C4-2B (cell line): ENCODE measurements at regions not wholly inside any gene's neighbourhood (a gene's known extent, or its start where the extent isn't known, plus 50 kb on each side); places are given as distances from the start of the nearest gene placed in this dataset.

Experiments
- H3K27ac ChIP-seq: fragments of 450-650 bp; 2 replicates; pipeline ENCODE4 v1.5.1; 2017
- ZFX ChIP-seq: fragments of 450-650 bp; IDR thresholded peaks from 2 replicates; pipeline ENCODE4 v1.6.1; 2017
- TF ChIP-seq, protein P1 (sequence below): fragments of 450-650 bp; conservative IDR thresholded peaks from 2 replicates; pipeline ENCODE4 v1.5.1; 2017; ENCODE audit warnings: mild to moderate bottlenecking

DNA sequence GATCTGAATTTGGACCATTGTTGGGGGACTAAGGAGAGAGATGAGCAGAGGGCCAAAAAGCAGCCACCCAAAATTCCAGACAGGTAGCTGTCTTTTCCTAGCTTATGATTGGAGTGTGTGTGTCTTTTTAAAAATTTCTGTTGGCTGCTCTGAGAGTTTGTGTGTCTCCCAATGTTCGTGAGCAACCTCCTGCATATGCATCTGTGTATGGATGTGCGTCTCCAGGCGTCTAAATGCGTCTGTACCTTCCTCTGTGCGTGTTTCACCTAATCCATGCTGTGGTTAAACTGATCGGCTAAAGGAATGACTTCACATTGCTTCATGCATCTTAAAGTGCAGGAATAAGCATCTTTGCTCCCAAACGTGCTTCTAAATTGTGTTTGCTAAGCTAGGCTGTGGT lies 65.5 kb upstream of the LAS1L start:
- TF ChIP-seq, protein P1, sequence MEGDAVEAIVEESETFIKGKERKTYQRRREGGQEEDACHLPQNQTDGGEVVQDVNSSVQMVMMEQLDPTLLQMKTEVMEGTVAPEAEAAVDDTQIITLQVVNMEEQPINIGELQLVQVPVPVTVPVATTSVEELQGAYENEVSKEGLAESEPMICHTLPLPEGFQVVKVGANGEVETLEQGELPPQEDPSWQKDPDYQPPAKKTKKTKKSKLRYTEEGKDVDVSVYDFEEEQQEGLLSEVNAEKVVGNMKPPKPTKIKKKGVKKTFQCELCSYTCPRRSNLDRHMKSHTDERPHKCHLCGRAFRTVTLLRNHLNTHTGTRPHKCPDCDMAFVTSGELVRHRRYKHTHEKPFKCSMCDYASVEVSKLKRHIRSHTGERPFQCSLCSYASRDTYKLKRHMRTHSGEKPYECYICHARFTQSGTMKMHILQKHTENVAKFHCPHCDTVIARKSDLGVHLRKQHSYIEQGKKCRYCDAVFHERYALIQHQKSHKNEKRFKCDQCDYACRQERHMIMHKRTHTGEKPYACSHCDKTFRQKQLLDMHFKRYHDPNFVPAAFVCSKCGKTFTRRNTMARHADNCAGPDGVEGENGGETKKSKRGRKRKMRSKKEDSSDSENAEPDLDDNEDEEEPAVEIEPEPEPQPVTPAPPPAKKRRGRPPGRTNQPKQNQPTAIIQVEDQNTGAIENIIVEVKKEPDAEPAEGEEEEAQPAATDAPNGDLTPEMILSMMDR, result no peak
- TF ChIP-seq ZFX, result no peak
- H3K27ac ChIP-seq, result no peak overlapping the region

DNA sequence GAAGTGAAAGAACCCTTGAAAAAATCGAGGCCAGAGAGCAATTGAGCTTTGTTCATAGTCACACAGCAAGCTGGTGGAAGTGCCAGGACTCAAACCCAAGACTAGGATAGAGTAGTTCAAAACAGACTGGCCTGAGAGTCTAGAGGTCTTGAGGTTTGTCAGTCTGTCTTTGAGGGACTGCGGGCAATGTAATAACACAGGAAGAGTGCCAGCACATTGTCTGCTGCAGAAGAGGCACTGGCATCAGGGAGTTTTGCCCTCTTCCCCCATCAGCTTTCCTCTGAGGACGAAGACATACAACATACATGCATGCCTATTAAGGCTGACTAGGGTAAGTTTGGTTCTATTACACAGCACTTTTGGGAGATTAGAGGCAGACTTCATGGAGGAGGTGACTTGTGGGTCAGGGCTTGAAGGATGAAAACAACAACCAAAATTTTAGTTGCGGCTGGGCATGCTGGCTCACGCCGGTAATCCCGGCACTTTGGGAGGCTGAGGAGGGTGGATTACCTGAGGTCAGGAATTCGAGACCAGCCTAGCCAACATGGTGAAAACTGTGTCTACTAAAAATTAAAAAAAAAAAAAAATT lies 64.1 kb upstream of the LAS1L start:
- no peak for TF ChIP-seq ZFX
- TF ChIP-seq, protein P1, result no peak
- no peak overlapping the region for H3K27ac ChIP-seq

DNA sequence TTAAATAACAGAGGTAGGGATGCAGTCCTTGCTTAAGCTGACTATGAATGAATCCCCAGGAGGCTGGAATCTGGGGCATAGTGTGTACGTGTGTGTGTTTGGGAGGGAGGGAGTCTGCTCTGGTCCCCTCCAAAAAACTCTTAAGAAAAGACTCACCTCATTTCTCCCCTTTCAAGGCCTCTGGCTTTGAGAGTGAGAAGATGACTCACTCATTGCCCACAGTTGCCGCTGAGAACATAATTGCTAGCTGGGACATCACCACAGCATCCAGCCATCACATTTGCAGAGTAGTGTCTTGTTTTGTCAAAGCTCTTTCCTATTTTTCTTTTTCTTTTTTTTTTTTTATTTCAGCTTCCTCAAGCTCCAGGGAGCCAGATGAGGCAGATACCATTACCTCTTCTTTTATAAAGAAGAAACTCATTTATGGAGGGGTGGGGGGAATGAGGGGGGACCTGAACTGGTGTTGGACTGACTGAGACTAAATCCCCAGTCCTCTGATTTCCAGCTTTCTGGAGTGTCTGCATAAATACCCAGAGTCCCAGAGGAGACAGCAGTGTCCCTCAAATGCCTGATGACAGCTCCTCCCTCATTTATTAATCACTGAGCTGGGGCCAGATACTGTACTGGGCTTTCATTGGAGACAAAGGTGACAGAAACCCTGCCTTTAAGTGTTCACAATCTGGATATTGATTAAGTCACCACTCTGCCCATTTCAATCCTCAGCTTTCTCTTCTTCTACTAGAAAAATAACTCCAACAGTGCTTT lies 61.9 kb upstream of the LAS1L start:
- H3K27ac ChIP-seq, result no peak overlapping the region
- TF ChIP-seq, protein P1, result no peak
- no peak for TF ChIP-seq ZFX

DNA sequence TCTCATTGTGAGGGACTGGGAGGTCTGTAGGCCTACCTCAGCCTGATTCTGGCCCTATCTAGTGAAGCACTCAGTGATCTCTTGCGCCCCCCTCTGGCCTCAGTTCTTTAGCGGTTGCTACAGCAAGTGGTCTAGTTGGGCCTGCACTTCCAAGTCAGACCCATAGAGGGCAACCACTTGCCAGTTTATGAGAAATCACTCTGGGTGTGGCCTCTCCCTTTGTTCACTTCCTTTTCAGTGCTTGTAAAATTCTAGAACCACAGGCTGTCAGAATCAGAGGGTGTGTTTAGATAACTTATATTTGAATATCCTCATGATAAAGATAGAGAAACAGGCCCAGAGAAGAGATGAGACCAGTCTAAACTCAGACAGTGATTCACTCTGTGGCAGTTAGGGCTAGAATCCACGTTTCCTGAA lies 60.9 kb upstream of the LAS1L start:
- TF ChIP-seq, protein P1, result peak; percentile 93
- TF ChIP-seq ZFX, result no peak
- H3K27ac ChIP-seq, result no peak overlapping the region

DNA sequence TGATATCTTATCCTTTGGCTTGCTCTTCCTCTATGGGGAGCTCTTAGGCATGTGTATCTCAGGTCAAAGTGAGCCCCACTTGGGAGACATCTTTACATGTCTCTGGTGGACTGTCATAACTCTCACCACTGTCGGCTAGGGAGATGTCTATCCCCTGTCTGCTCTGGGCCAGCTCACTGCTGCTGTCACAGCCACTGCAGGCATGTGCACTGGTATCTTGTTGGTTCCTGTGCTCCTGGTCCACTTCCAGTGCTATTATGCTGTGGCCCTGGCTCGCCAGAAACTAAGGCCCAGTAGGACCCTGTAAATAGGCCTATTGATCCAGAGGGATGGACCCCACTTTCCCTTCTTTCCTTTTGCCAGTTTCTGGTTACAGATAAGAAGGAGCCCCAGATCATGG lies 56.6 kb upstream of the LAS1L start:
- TF ChIP-seq ZFX, result no peak
- TF ChIP-seq, protein P1, result no peak
- no peak overlapping the region for H3K27ac ChIP-seq

DNA sequence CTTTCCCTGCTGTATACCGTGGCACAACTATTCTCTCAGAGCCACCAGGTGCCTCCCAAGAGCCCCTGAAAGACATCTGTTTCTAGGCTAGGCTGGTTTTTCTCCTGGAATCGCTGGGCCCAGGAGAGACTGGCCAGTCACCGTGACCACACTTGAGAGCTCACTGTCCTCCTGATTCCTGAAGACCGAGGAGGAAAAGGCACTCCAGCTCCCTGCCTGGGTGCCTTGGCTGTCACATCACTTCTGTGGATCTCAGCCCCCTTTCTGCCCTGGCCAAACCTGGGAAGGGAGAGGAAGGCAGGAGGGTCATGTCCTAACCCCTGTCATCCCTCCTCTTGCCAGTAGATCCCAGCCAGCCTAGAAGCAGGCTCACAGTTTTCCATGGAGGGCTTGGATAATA lies 54.7 kb upstream of the LAS1L start:
- H3K27ac ChIP-seq, result no peak overlapping the region
- TF ChIP-seq, protein P1, result no peak
- no peak for TF ChIP-seq ZFX

DNA sequence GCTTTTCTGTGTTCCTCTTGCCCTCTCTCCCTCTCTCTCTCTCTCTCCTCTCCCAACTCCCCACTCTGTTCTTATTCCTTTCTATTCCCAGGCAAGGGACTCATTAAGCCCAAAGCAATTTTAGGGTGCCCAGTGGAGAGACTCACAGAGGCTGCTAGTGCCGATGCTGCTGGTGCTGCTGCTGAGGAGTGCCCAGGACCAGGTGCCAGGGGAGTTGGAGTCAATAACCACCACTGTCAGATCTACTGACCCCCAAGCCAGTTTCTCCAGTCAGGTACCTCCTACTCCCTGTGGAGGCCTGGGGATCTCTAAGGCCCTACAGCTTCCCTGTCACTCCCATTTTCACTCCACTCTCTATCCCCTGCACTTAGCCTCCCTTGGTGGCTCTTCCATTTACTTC lies 54.2 kb upstream of the LAS1L start:
- H3K27ac ChIP-seq, result no peak overlapping the region
- no peak for TF ChIP-seq ZFX
- TF ChIP-seq, protein P1, result no peak
